Liver (tissue), 3 donors: ENCODE measurements at regions not wholly inside any gene's neighbourhood (a gene's known extent, or its start where the extent isn't known, plus 50 kb on each side); places are given as distances from the start of the nearest gene placed in this dataset.

Experiments
- ATF3 ChIP-seq: IDR thresholded peaks from 2 replicates; pipeline ENCODE4 v1.6.1; 2016; ENCODE audit warnings: antibody characterized with exemption
- CTCF ChIP-seq: fragments of 150-350 bp; IDR thresholded peaks from 2 replicates; pipeline ENCODE4 v1.5.1; 2017; ENCODE audit warnings: improper control_type of control experiment, low read depth, low read length; ENCODE audit not compliant: missing input control
- EGR1 ChIP-seq, 2 donors: IDR thresholded peaks; 2 replicates each; pipeline ENCODE4 v1.6.1; 2016 to 2018; ENCODE audit warnings: antibody characterized with exemption in 2 of 2, low read depth in 2 of 2
- FOXA1 ChIP-seq: IDR thresholded peaks from 2 replicates; pipeline ENCODE4 v1.6.1; 2016; ENCODE audit warnings: antibody characterized with exemption
- GABPA ChIP-seq, 2 donors: IDR thresholded peaks in 1 of 2; conservative IDR thresholded peaks in 1 of 2; 2 replicates each; pipeline ENCODE4 v1.6.1; 2016; ENCODE audit warnings: antibody characterized with exemption in 2 of 2, mild to moderate bottlenecking in 1 of 2, moderate library complexity in 1 of 2
- JUND ChIP-seq, 2 donors: IDR thresholded peaks; 2 replicates each; pipeline ENCODE4 v1.6.1; 2016; ENCODE audit warnings: antibody characterized with exemption in 2 of 2
- MAX ChIP-seq: IDR thresholded peaks from 2 replicates; pipeline ENCODE4 v1.6.1; 2016; ENCODE audit warnings: antibody characterized with exemption
- REST ChIP-seq: IDR thresholded peaks from 2 replicates; pipeline ENCODE4 v1.6.1; 2016; ENCODE audit warnings: antibody characterized with exemption, mild to moderate bottlenecking
- RXRA ChIP-seq, 2 donors: IDR thresholded peaks; 2 replicates each; pipeline ENCODE4 v1.6.1; 2017 to 2018; ENCODE audit warnings: antibody characterized with exemption in 2 of 2, mild to moderate bottlenecking in 1 of 2
- TAF1 ChIP-seq: conservative IDR thresholded peaks from 2 replicates; pipeline ENCODE4 v1.6.1; 2016; ENCODE audit warnings: antibody characterized with exemption, mild to moderate bottlenecking
- YY1 ChIP-seq: IDR thresholded peaks from 2 replicates; pipeline ENCODE4 v1.6.1; 2016; ENCODE audit warnings: antibody characterized with exemption, mild to moderate bottlenecking
- ZBTB33 ChIP-seq: IDR thresholded peaks from 2 replicates; pipeline ENCODE4 v1.6.1; 2016; ENCODE audit warnings: antibody characterized with exemption
- donor health status: healthy.
- donor health status: healthy.

- TF ChIP-seq CTCF (no peak), MAX (no peak), YY1 (no peak), ZBTB33 (no peak), REST (no peak), GABPA (IDR thresholded peaks at IDR 0.05 in 1 of 2, conservative IDR thresholded peaks at IDR 0.05 in 1 of 2) (no peak), JUND (IDR thresholded peaks at IDR 0.05) (no peak), RXRA (IDR thresholded peaks at IDR 0.05) (no peak), TAF1 (no peak), FOXA1 (no peak), EGR1 (IDR thresholded peaks at IDR 0.05; ENCODE audit: low read depth in 2 of 2) (no peak), ATF3 (no peak)
Observed at GRCh38 chr2:72062336-72062735, 85.3 kb downstream of the CYP26B1 start.
